ACHN (cell line): ENCODE measurements at regions not wholly inside any gene's neighbourhood (a gene's known extent, or its start where the extent isn't known, plus 50 kb on each side); places are given as distances from the start of the nearest gene placed in this dataset.
A peak's percentile ranks its signal among the peaks of the same experiment; 100 is the strongest.
"Not testable (repeated sequence)": the region's sequence is repeated elsewhere in the genome, so short reads cannot be mapped to it uniquely, and the experiment has no call there.

ENCODE experiments used
- DNase-seq: peaks from one replicate; pipeline ENCODE4 v3.0.0-alpha.2; 2015
- in situ Hi-C: cut with HindIII; loops from 2 replicates; pipeline ENCODE4 v1.10.0; 2017; ENCODE audit warnings: low sequenced_read_pairs, low pct_ligation_motif_present, low pct_unique_long_range_greater_than_20kb

DNA sequence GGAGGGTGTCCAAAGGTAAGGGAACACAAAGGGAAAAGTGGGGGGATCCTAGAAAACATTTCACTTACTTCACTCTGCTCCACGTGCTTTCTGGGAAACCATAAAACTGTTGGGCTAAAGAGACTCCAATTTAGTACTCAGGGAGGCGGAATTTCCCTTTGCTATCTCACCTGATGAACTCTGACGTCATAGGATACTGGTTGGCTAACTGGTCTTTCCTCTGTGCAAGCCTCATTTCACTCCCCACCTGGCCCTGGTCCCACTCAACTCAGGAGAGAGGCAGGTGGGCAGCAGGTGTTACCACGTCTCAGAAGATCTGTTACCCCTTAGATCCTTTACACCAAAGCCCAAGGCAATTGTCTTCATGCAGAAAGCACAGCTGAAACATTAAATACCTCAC lies 51.8 kb upstream of the PMAIP1 start:
- in situ Hi-C loops = no loop called here
- no peak for DNase-seq

DNA sequence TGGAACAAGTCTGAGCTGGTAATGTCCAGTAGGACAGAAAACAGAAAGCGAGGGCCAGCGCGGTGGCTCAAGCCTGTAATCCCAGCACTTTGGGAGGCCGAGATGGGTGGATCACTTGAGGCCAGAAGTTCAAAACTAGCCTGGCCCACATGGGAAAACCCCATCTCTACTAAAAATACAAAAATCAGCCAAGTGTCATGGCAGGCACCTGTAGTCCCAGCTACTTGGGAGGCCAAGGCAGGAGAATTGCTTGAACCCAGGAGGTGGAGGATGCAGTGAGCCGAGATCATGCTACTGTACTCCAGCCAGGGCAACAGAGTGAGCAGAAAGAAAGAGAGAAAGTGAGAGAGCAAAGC lies 52.3 kb upstream of the PMAIP1 start:
- DNase-seq, in situ Hi-C loops: not testable (repeated sequence)

DNA sequence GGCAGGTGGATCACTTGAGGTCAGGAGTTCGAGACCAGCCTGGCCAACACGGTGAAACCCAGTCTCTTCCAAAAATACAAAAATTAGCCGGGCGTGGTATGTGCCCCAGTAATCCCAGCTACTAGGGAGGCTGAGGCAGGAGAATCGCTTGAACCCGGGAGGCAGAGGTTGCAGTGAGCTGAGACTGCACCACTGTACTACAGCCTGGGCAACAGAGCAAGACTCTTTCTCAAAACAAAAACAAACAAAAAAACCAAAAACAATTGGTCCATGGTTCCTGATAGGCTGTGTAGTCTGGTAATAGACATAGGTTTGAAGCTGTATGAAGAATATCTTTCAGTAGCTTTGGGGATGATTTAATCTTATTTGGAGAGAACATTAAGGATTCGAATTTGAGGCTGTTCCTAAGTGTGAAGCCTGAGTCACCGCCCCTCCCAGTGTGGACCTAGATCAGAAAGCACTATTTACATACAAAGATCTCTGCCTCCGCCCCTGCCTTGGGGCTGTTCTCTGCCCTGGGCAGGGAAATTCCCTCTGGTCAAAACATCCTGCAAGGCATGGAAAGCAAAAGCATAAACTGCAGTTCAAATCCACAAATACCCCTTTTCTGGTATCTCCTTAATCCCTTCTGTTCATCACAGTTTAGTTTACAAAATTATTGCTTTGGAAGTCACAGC lies 52.8 kb upstream of the PMAIP1 start:
- in situ Hi-C loops = no loop called here
- DNase-seq = no peak

DNA sequence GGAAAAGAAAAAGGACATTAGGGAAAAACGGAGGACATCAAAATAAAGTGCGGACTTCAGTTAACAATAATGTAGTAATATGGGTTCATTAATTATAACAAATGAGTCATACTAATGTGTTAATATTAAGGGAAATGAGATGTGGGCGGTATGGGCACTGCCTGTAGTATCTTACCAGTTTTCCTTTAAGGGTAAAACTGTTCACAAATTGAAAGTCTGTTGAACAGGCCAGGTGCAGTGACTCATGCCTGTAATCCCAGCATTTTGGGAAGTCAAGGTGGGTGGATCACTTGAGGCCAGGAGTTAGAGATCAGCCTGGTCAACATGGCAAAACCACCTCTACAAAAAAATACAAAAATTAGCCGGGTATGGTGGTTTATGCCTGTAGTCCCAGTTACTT lies 56.8 kb upstream of the PMAIP1 start:
- in situ Hi-C loops = no loop called here
- no peak for DNase-seq

DNA sequence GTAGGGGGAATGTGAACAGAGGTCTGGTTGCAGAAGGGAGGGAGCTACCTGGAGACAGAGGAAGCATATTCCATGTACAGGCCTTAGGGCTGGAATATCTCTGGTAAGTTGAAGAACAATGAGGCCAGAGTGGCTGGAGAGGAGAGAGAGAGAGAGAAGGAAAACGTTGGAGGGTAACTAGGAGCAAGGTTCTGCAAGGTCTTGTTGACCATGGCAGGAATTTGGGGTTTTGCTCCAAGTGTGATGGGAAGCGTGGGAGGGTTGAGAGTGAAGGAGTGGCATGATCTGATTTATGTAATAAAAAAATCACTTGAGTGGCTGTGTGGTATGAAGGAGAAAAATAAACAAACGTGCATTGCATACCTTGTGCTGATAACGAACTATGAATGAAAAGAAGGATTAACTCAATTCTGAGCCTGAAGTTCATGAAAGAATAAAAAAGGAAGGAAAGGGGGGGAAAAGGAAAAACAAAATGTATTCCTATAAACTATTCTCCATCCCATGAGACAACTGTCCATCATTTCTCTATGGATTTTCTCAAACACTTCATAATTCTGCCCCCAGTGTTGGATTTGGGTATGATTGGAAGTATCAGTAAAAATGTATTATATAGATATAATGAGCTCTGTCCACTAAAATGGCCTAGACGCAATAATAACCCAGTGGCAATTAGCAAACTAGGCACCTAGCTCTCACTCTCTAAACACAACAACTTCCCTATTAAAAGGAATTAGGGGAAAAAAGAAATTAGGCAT lies 59.7 kb upstream of the PMAIP1 start:
- no peak for DNase-seq
- in situ Hi-C loops = no loop called here

DNA sequence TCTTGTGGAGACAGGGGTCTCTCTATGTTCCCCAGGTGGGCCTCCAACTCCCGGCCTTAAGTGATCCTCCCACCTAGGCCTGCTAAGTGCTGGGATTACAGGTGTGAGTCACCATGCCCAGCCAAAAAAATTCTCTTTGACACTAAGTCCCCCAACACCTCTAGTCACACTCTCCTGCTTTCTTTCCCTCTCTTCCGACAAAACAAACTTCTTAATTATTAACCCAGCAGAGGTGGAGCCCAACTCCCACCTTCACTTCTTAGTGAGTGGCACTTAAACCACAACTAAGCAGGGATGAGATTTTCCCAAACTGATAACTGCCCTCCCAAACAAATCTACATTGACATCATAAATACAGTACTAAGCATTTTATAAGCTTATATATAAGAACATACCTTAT lies 60.5 kb upstream of the PMAIP1 start:
- in situ Hi-C loops = no loop called here
- no peak for DNase-seq

DNA sequence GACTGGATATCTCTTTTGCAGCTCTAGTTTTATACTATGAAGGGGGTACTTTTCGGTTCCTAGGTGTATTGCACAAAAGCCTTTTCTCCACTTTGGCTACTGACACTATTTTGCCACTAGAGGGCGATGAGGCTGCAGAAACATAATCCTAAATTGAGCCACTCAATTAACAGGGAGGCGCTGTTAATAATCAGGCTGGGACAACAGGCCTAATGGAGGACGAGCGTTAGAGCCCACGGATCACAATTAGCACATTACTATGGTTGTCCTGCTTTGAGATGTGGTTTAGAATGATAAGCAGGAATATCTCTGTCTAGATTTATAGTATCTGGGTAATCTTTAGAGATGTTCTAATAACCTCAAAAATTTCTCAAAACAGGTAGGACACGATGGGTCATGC lies 62.2 kb upstream of the PMAIP1 start:
- DNase-seq = peak; percentile 57
- in situ Hi-C loops = no loop called here

DNA sequence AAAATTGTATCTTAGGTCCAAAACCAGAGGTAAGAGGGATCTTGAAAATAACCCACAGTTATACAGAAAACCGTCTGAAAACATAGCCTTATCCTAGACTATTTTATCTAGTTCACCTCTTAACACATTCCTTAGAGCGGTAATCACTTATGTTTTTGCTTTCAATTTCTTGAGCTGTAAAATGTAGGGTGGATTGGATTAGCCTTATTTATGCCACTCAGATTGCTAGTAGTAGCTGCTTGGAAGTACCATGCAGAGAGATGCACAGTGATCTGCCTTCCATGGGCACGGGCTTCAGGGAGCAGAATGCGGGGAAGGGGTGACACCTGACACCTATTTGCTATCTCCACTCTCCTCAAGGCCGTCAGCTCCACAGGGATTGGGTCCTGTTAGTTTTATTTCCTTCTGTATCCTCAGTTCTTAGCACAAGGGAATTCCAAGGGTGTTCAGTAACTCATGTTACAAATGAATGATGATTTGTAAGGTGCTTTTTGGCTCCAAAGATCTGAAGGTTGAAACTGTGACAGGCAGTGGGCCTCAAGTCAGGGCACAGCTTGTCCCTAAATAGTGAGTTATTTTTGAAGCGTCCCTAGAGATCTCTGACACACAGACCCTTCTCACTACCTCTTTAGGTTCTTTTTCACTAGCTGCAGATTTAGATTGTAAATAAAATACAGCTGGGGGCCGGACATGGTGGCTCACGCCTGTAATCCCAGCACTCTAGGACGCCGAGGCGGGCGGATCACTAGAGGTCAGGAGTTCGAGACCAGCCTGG lies 64.0 kb upstream of the PMAIP1 start:
- DNase-seq = no peak
- in situ Hi-C loops = no loop called here

DNA sequence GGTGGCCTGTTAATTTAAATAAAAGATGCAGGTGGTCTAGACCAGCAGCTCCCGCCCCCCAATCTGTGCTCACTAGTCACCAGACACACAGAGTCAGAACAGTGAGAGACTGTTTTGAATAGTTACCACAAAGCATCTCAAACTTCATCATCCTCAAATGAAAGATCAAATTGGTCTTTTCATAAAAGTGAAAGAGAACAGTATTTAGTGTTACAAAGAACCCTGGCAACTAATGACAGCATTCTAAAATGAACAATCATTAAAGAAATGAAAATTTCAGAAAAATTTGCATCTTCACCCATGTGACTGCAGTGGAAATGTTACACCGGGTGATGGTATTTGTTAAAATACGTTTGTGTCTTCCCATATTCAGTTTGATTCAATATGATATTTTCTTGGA lies 65.5 kb upstream of the PMAIP1 start:
- no peak for DNase-seq
- in situ Hi-C loops = no loop called here

DNA sequence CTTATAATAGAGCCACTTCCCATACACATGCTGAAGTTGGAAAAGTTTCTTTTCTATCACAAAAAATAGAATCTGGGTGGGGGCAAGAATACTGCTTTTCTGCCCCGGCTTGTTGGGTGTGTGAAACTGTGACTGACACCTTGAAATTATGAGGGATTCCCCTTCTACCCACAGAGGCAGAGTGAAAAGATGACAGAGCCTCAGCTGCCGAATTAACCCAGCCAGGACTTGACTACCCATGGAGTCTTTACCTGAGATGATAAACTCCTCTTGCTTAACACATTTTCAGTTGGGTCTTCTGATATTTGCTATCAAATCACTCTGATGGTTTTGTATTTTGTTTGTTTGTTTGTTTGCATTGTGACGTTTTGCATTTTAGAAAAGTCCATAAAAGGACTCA lies 66.0 kb upstream of the PMAIP1 start:
- in situ Hi-C loops = no loop called here
- DNase-seq = no peak

DNA sequence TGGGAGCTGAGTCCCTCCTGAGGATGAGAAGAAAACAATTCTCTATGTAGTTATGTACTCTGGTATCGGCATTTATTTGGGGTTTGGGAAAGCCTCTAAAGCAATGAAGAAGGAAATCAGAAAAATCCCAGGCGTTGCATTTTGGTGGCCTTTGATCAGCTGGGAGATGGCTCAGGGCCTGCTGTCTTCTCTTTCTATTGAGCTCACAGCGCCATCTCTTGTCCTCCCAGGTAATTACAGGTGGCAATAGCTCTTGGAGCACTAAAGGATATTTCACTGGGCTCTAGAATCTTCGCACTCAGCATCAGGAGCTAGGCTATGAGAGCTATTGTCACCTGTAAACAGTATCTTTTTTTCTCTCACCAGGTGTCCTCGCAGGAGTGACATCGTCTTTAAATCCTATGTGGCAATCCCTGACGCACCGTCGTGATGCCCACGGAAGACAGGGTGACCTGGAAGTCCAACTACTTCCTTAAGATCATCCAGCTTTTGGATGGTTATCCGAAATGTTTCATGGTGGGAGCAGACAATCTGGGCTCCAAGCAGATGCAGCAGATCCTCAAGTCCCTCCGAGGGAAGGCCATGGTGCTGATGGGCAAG lies 76.1 kb upstream of the PMAIP1 start:
- peak; percentile 76 for DNase-seq
- in situ Hi-C loops = no loop called here

DNA sequence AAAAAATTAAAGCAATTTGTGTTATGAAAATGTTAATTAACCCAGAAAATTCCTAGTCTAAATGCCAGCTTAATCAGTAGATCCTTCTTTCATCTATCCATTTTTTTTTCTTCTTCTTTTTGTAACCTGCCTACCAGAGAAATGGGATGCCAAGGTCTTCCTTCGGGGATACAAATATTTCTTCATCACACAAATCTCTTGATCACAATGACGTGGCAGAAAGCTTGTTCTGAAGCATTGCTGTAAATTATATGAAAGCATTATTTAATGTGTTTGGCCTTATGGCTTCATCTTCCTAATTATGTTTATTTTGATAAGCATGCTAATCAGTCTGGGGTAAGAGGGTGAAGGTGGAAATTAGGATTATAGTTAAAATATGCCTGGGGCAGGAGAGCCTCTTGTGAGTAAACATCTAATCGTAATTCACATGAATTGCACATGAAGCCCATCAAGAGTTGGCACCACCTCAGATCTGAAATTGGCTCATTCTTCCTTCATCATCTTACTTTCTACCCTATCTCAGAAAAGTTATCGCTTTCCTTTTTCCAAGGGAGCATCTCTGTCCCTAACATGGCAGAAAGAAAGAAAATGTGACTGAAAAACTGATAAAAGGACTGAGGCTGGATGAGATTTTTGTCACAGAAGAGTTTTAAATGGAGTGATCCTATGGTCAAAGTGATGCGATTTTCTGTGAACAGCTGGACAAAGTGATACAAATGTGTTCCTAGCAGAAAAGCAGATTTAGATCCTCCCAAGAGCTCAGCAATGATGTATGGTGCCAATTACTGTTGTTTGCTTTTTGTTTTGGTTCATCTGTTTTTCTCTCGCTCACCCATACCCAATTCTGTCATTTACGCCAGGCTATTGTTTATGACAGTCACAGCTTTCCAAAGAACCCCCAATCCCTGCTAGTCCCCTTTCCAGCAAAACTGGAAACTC lies 76.9 kb upstream of the PMAIP1 start:
- DNase-seq = no peak
- in situ Hi-C loops = no loop called here

DNA sequence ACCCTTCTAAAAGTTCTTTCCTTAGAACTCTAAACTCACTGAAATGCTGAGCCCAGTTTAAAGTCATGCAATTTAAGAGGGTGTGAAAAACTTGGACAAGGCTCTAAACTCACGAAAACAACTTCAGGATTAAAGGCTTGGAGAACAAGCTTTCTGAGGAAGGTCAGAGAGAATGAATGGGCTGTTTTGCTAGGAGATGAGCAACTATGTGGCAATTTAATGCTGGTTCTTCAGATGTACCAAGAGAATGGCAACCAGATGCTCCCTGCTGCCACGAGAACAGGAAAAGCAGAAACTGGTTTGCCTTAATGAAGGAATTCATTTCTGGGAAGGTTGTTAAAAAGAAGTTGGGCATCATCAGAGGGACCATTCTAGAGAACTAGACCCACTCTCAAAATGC lies 77.8 kb upstream of the PMAIP1 start:
- in situ Hi-C loops = no loop called here
- DNase-seq = no peak

DNA sequence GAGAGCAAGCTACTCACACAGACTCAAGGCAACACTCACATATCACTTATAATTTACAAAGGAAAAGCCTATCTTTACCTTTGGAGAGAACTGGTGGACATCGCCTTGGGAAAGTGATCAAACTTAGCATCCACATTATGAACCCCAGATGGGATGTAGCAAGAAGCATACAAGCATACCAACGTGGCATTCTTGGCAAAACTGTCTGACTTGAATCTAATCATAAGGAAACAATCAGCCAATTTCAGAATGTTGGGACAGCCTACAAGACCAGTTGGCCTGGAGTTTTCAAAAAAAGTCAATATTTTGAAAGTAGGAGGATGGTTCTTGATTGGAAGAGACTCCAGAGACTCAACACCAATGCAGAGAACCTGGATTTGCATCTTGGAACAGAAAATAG lies 79.1 kb upstream of the PMAIP1 start:
- in situ Hi-C loops = no loop called here
- no peak for DNase-seq

DNA sequence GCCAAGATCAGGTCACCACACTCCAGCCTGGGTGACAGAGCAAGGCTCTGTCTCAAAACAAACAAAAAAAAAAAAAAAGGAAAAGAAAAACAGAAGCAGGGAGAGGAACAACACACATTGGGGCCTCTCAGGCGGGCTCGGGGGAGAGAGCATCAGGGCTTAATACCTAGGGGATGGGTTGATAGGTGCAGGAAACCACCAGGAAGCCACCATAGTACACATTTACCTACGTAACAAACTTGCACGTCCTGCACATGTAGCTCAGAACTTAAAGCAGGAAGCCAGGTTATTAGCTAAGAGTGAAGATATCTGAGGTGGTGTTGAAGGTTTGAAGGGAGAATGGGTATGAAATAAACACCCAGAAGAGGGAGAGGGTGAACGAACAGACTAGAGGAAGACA lies 81.0 kb upstream of the PMAIP1 start:
- in situ Hi-C loops = no loop called here
- no peak for DNase-seq

DNA sequence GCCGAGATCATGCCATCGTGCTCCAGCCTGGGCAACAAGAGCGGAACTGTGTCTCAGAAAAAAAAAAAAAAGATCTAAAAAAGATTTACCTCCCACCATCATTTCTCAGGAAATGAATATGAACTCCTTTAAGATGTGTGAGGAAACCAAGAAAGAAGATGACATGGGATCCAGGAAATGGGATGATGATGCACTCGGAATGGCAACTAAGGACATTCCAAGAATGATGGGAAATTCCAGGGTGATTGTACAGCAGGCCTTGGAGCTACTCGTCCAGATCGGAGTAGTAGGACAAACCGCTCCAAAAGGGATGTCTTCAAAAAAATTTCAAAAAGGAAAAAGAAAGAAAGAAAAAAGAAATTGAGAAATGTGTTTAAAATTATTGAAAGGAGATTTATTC lies 84.9 kb upstream of the PMAIP1 start:
- peak; percentile 92 for DNase-seq

DNA sequence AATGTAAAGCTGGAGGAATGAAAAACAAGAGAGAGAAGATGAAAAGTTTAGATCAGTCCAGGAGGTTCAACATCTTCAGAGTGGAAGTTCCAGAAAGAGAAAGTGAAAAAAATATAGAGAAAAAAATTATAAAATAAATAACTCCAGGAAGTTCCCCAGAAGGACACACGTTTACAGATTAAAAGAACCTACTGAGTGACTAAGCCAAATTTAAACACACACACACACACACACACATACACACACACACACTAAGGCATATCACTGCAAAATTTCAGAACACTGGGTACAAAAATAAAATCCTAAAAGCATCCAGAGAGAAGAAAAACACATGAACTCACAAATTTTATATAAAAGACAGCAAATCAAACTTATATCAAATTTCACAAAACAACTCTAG lies 85.9 kb upstream of the PMAIP1 start:
- in situ Hi-C loops = no loop called here
- peak; percentile 24 for DNase-seq

More for the DNA sequence above, 84.9 kb upstream of the PMAIP1 start:
- in situ Hi-C loops = no loop called here

DNA sequence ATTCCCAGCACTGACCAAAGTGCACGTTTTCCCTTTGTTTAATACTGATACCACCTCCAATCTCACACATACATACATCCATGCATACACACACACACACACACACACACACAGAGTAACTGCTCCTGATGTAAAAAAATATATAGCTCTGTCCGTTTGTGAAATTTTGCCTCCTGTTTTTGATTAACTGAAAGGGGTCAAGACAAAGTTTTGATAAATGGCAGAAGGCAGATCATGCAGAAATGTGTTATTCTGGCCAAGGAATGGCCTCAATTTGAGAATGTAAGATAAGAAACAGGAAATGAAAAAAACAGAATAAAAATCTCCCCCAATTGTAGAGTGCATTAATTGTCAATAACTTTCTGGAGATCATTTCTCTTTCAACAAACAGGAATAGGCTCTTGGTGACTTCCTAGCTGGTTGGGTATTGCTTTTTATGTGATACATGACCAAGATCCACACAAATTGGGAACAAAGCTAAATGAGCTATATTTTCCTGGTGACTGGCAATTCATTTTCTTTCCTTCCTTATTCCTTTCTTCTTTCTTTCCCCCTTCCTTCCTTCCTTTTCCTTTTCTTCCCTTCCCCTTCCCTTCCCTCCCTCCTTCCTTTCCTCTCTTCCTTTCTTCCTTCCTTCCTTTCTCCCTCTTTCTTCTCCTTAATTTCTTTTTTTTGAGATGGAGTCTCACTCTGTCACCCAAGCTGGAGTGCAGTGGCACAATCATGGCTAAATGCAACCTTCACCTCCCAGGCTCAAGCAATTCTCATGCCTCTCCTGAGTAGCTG lies 88.9 kb upstream of the PMAIP1 start:
- in situ Hi-C loops = no loop called here

More for the DNA sequence above, 88.9 kb upstream of the PMAIP1 start:
- DNase-seq = no peak
